Hepatocyte (in vitro differentiated cells): ENCODE measurements at regions not wholly inside any gene's neighbourhood (a gene's known extent, or its start where the extent isn't known, plus 50 kb on each side); places are given as distances from the start of the nearest gene placed in this dataset.

Source experiments
- DNase-seq: peaks from one replicate; pipeline ENCODE4 v3.0.0-alpha.2; 2016; ENCODE audit warnings: low spot score
- H2AFZ ChIP-seq: fragments of 200-600 bp; sonication (generic); 2 replicates; pipeline ENCODE4 v1.6.0; 2016; ENCODE audit warnings: antibody characterized with exemption, mild to moderate bottlenecking
- H3K27ac ChIP-seq: fragments of 200-600 bp; sonication (generic); 2 replicates; pipeline ENCODE4 v1.5.1; 2016; ENCODE audit warnings: mild to moderate bottlenecking
- H3K27me3 ChIP-seq: fragments of 200-600 bp; sonication (generic); 2 replicates; pipeline ENCODE4 v1.6.1; 2016
- H3K36me3 ChIP-seq: fragments of 200-600 bp; sonication (generic); replicated peaks from 2 replicates; pipeline ENCODE4 v1.5.1; 2016; ENCODE audit warnings: low read depth; ENCODE audit not compliant: insufficient read depth
- H3K4me1 ChIP-seq: fragments of 200-600 bp; sonication (generic); 2 replicates; pipeline ENCODE4 v1.5.1; 2016; ENCODE audit warnings: mild to moderate bottlenecking, moderate library complexity; ENCODE audit not compliant: insufficient read depth
- H3K4me2 ChIP-seq: fragments of 200-600 bp; sonication (generic); 2 replicates; pipeline ENCODE4 v1.6.0; 2016
- H3K4me3 ChIP-seq: fragments of 200-600 bp; sonication (generic); 2 replicates; pipeline ENCODE4 v1.5.1; 2016; ENCODE audit warnings: mild to moderate bottlenecking
- H3K79me2 ChIP-seq: fragments of 200-600 bp; sonication (generic); 2 replicates; pipeline ENCODE4 v1.6.0; 2017; ENCODE audit warnings: mild to moderate bottlenecking
- H3K9me2 ChIP-seq: fragments of 200-600 bp; sonication (generic); replicated peaks from 2 replicates; pipeline ENCODE4 v1.6.0; 2017; ENCODE audit warnings: mild to moderate bottlenecking; ENCODE audit not compliant: insufficient read depth
- H3K9me3 ChIP-seq: fragments of 200-600 bp; sonication (generic); 2 replicates; pipeline ENCODE4 v1.5.1; 2016; ENCODE audit warnings: low read depth, mild to moderate bottlenecking
- H4K20me1 ChIP-seq: fragments of 200-600 bp; sonication (generic); 2 replicates; pipeline ENCODE4 v1.6.0; 2016; ENCODE audit warnings: mild to moderate bottlenecking; ENCODE audit not compliant: insufficient read depth, poor library complexity, severe bottlenecking
- CTCF ChIP-seq: fragments of 200-600 bp; sonication (generic); IDR thresholded peaks from 2 replicates; pipeline ENCODE4 v1.5.1; 2016; ENCODE audit warnings: antibody characterized with exemption, mild to moderate bottlenecking; ENCODE audit not compliant: poor library complexity
- EZH2 ChIP-seq: fragments of 200-600 bp; sonication (generic); IDR thresholded peaks from 2 replicates; pipeline ENCODE4 v1.6.1; 2016; ENCODE audit warnings: antibody characterized with exemption, mild to moderate bottlenecking, borderline replicate concordance
- EZH2phosphoT487 ChIP-seq: fragments of 200-600 bp; sonication (generic); IDR thresholded peaks from one replicate; pipeline ENCODE4 v1.6.1; 2018; ENCODE audit warnings: antibody characterized with exemption, mild to moderate bottlenecking, low read depth, moderate library complexity; ENCODE audit not compliant: unreplicated experiment, severe bottlenecking
- WGBS: methylation state at CpG from one replicate; pipeline ENCODE4 v1.1.6; 2016; ENCODE audit warnings: low lambda C conversion rate; ENCODE audit errors: missing lambda C conversion rate; 5-methylcytosine and 5-hydroxymethylcytosine counted together

- H3K4me1 ChIP-seq: no peaks in the 10 kb centered on the region
Observed at GRCh38 chrX:42686706-42687105, 91.3 kb downstream of the PPP1R2C start.

DNA sequence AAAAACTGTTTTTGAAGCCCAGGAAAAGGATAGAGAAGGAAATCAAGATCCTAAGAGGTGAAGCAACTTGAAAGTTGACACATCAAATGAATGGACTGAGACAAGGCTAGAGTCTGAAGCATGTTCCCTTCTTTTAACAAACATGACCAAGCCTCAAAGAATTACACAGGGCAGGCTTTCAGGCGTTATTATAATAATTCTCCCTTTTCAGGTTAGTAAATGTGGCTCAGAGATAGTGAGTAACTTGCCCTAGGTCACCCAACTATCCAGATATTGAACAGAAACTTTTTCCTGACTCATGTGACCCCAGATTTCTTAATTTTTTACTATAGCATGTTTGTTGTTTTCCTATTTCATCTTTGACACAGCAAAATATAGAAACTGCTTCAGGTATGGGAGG is 91.7 kb downstream of the PPP1R2C start:
- no peaks in the 10 kb centered on the region for H3K9me3 ChIP-seq
- no peaks in the 10 kb centered on the region for H3K4me1 ChIP-seq
- no peak for DNase-seq
- no peaks in the 10 kb centered on the region for H3K27me3 ChIP-seq
- H3K4me2 ChIP-seq: no peak overlapping the region
- TF ChIP-seq EZH2phosphoT487: no peak
- no peak overlapping the region for H3K4me3 ChIP-seq
- H3K9me2 ChIP-seq: no peaks in the 10 kb centered on the region
- no peak overlapping the region for H3K27ac ChIP-seq
- no peaks in the 10 kb centered on the region for H3K79me2 ChIP-seq
- no peak overlapping the region for H2AFZ ChIP-seq
- WGBS: 92% methylated on average over 1 of the region's 1 CpG
- H3K36me3 ChIP-seq: no peaks in the 10 kb centered on the region
- no peaks in the 10 kb centered on the region for H4K20me1 ChIP-seq

More at GRCh38 chrX:42686706-42687105, 91.3 kb downstream of the PPP1R2C start:
- Histone ChIP-seq H3K4me2 (no peak overlapping the region), H2AFZ (no peak overlapping the region), H3K27me3 (no peaks in the 10 kb centered on the region), H3K9me3 (no peaks in the 10 kb centered on the region), H3K4me3 (no peak overlapping the region), H3K9me2 (no peaks in the 10 kb centered on the region), H4K20me1 (no peaks in the 10 kb centered on the region), H3K27ac (no peak overlapping the region), H3K79me2 (no peaks in the 10 kb centered on the region), H3K36me3 (no peaks in the 10 kb centered on the region)
- TF ChIP-seq CTCF (no peak), EZH2phosphoT487 (no peak), EZH2 (no peak)
- WGBS: 73% methylated on average over 2 of the region's 2 CpGs
- DNase-seq: no peak

GRCh38 chrX:42684065-42684464 is 93.9 kb downstream of the PPP1R2C start:
- Histone ChIP-seq H2AFZ (no peak overlapping the region), H3K27ac (no peak overlapping the region), H3K9me3 (no peaks in the 10 kb centered on the region), H3K9me2 (no peaks in the 10 kb centered on the region), H3K79me2 (no peaks in the 10 kb centered on the region), H3K4me1 (no peaks in the 10 kb centered on the region), H3K4me2 (no peak overlapping the region), H4K20me1 (no peaks in the 10 kb centered on the region), H3K36me3 (no peaks in the 10 kb centered on the region), H3K27me3 (no peaks in the 10 kb centered on the region), H3K4me3 (no peak overlapping the region)
- DNase-seq: no peak
- TF ChIP-seq EZH2phosphoT487 (no peak), CTCF (no peak), EZH2 (no peak)
- 96% methylated on average over 2 of the region's 2 CpGs for WGBS

DNA sequence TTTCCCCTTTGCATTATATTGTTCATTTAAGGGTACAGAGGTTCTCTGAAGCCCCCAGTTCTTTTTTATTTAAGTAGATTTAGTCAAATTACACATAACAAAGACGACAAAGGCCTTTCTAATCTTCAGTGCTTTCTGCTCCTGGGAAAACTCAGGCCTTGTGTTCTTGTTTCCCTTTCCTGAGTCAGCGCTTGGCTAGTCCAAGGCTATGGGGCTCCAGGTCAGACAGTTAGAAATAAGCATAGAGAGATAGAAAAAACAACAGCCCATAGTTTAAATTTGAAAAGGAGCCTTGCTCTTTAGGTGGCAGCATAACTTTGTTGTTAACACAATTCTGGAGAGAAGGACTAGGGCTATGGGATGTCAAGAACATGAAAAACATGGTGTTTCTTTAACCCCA is 97.3 kb downstream of the PPP1R2C start:
- no peak overlapping the region for H3K4me2 ChIP-seq
- H3K9me2 ChIP-seq: no peaks in the 10 kb centered on the region
- TF ChIP-seq EZH2 (no peak), CTCF (peak; percentile 37), EZH2phosphoT487 (no peak)
- WGBS: 31% methylated on average over 2 of the region's 2 CpGs
- no peaks in the 10 kb centered on the region for H3K4me1 ChIP-seq
- H3K36me3 ChIP-seq: no peaks in the 10 kb centered on the region
- H3K4me3 ChIP-seq: no peak overlapping the region
- H2AFZ ChIP-seq: no peak overlapping the region
- H3K79me2 ChIP-seq: no peaks in the 10 kb centered on the region
- no peaks in the 10 kb centered on the region for H4K20me1 ChIP-seq
- H3K27ac ChIP-seq: peak overlapping the region; percentile 20
- DNase-seq: peak; percentile 46
- no peaks in the 10 kb centered on the region for H3K9me3 ChIP-seq
- H3K27me3 ChIP-seq: no peaks in the 10 kb centered on the region
